Tibial artery (tissue), 4 donors: ENCODE measurements at regions not wholly inside any gene's neighbourhood (a gene's known extent, or its start where the extent isn't known, plus 50 kb on each side); places are given as distances from the start of the nearest gene placed in this dataset.
"Not testable (repeated sequence)": the region's sequence is repeated elsewhere in the genome, so short reads cannot be mapped to it uniquely, and the experiment has no call there.

Experiments used
- DNase-seq, 2 donors: peaks; one replicate each; pipeline ENCODE4 v3.0.0-alpha.2; 2019
- H3K27ac ChIP-seq, 2 donors: fragments of 200-600 bp; sonication (generic) in 1 of 2; 1 replicate in 1 of 2; 2 replicates in 1 of 2; pipeline ENCODE4 v1.5.1; 2018 to 2019; ENCODE audit warnings: mild to moderate bottlenecking in 1 of 2
- H3K27me3 ChIP-seq, 2 donors: fragments of 200-600 bp; sonication (generic) in 1 of 2; one replicate each; pipeline versions ENCODE4 v1.5.1 to v1.6.0; 2016 to 2019
- H3K36me3 ChIP-seq, 3 donors: fragments of 200-600 bp; sonication (generic) in 2 of 3; one replicate each; pipeline ENCODE4 v1.5.1; 2016 to 2019; ENCODE audit warnings: mild to moderate bottlenecking in 2 of 3
- H3K4me1 ChIP-seq, 4 donors: fragments of 200-600 bp; sonication (generic) in 2 of 4; 1 replicate in 3 of 4; 2 replicates in 1 of 4; pipeline ENCODE4 v1.5.1; 2016 to 2019
- H3K4me3 ChIP-seq, 2 donors: fragments of 200-600 bp; sonication (generic) in 1 of 2; 1 replicate in 1 of 2; 2 replicates in 1 of 2; pipeline ENCODE4 v1.5.1; 2018 to 2019; ENCODE audit warnings: mild to moderate bottlenecking in 2 of 2
- H3K9me3 ChIP-seq, 3 donors: fragments of 200-600 bp; sonication (generic) in 1 of 3; one replicate each; pipeline ENCODE4 v1.5.1; 2016 to 2019
- intact Hi-C: fragments of 100-400 bp; cut with DNase I; formaldehyde crosslinking; loops from one replicate; pipeline ENCODE4 v1.15.0; 2023; ENCODE audit warnings: low total_unique reads
- TF ChIP-seq, protein P1 (sequence below), 2 experiments: fragments of 200-600 bp in 1 of 2; fragments of 450-650 bp in 1 of 2; IDR thresholded peaks; one replicate each; pipeline ENCODE4 v1.5.1; 2017 to 2019; ENCODE audit warnings: antibody characterized with exemption in 2 of 2, mild to moderate bottlenecking in 1 of 2, moderate library complexity in 1 of 2

DNA sequence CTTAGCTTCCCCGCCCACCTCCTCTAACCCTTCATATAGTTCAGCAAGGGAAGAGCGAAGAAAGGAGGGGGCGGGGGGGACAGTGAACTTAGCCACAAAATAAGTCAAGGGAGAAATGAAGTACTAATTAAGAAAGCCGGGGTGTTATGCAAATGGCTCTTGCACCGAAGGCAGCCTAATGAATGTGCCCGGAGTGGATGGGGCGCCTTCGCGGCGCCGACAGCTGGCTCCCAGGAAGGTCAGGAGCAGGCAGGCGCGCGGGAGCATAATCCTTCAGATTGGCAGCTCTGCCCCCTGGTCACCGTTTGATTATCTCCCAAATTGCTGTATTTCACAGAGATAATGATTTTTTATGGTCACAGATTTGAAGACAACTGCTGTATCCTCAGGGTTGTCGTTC, 395.1 kb downstream of the TFAP2B start:
- DNase-seq = no peak
- Histone ChIP-seq H3K27me3 (no peaks in the 10 kb centered on the region), H3K4me3 (no peak overlapping the region), H3K36me3 (no peaks in the 10 kb centered on the region), H3K9me3 (no peaks in the 10 kb centered on the region), H3K4me1 (no peaks in the 10 kb centered on the region), H3K27ac (no peak overlapping the region)
- intact Hi-C loops = no loop called here
- TF ChIP-seq, protein P1, sequence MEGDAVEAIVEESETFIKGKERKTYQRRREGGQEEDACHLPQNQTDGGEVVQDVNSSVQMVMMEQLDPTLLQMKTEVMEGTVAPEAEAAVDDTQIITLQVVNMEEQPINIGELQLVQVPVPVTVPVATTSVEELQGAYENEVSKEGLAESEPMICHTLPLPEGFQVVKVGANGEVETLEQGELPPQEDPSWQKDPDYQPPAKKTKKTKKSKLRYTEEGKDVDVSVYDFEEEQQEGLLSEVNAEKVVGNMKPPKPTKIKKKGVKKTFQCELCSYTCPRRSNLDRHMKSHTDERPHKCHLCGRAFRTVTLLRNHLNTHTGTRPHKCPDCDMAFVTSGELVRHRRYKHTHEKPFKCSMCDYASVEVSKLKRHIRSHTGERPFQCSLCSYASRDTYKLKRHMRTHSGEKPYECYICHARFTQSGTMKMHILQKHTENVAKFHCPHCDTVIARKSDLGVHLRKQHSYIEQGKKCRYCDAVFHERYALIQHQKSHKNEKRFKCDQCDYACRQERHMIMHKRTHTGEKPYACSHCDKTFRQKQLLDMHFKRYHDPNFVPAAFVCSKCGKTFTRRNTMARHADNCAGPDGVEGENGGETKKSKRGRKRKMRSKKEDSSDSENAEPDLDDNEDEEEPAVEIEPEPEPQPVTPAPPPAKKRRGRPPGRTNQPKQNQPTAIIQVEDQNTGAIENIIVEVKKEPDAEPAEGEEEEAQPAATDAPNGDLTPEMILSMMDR (IDR thresholded peaks at IDR 0.05) = no peak

DNA sequence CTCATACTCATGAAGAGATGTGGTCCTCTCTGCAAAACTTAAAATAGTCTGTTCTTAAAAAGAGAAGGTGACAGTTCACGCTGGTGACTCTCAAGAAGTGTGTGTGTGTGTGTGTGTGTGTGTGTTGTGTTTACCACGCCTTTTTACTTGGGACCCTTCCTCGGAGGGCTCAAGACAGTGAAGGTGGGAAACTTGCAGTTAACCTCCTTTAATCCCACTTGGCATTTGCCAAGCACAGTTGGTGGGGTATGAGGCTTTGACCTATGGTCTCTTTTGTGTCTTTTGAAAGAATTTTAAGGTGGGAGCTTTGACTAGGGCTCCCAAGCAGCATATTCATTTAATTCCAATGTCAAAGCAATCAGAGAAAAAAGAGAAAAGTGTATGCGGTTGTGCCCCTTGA, 395.8 kb downstream of the TFAP2B start:
- intact Hi-C loops = no loop called here
- Histone ChIP-seq H3K27me3 (no peaks in the 10 kb centered on the region), H3K4me3 (no peak overlapping the region), H3K9me3 (no peaks in the 10 kb centered on the region), H3K27ac (no peak overlapping the region), H3K4me1 (no peaks in the 10 kb centered on the region), H3K36me3 (no peaks in the 10 kb centered on the region)
- TF ChIP-seq, protein P1 (IDR thresholded peaks at IDR 0.05) = no peak
- no peak for DNase-seq

DNA sequence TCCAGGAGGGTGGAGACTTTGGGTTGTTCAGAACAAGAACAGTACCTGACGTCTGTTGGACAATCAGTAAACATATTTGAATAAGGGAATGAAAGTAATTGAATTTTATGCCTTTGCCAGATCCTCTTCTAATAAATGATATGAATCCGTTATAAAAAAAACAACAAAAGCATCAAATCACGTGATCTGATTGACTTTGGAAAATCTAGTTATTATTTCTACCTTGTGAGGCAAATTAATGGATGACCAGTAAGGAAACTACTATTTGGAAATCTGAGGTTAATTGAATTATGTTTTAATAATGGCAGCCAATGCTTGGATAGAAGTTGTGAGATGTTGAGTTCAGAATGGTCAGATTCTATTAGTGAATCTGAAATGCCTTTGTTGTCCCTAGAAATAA, 399.5 kb downstream of the TFAP2B start:
- no peak overlapping the region for H3K4me3 ChIP-seq
- no peaks in the 10 kb centered on the region for H3K9me3 ChIP-seq
- TF ChIP-seq, protein P1 (IDR thresholded peaks at IDR 0.05) = no peak
- no peaks in the 10 kb centered on the region for H3K36me3 ChIP-seq
- no peaks in the 10 kb centered on the region for H3K27me3 ChIP-seq
- intact Hi-C loops = no loop called here
- DNase-seq = no peak
- no peaks in the 10 kb centered on the region for H3K4me1 ChIP-seq
- no peak overlapping the region for H3K27ac ChIP-seq

DNA sequence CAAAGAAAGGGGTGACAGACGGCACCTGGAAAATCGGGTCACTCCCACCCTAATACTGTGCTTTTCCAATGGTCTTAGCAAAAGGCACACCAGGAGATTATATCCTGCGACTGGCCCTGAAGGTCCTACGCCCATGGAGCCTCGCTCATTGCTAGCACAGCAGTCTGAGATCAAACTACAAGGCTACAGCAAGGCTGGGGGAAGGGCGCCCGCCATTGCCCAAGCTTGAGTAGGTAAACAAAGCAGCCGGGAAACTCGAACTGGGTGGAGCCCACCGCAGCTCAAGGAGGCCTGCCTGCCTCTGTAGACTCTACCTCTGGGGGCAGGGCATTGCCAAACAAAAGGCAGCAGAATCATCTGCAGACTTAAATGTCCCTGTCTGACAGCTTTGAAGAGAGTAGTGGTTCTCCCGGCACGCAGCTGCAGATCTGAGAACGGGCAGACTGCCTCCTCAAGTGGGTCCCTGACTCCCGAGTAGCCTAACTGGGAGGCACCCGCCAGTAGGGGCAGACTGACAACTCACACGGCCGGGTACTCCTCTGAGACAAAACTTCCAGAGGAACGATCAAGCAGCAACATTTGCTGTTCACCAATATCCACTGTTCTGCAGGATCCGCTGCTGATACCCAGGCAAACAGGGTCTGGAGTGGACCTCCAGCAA, 406.0 kb downstream of the TFAP2B start:
- H3K36me3 ChIP-seq, H3K27ac ChIP-seq, DNase-seq, H3K9me3 ChIP-seq, intact Hi-C loops, H3K4me1 ChIP-seq, H3K4me3 ChIP-seq, H3K27me3 ChIP-seq: not testable (repeated sequence)

DNA sequence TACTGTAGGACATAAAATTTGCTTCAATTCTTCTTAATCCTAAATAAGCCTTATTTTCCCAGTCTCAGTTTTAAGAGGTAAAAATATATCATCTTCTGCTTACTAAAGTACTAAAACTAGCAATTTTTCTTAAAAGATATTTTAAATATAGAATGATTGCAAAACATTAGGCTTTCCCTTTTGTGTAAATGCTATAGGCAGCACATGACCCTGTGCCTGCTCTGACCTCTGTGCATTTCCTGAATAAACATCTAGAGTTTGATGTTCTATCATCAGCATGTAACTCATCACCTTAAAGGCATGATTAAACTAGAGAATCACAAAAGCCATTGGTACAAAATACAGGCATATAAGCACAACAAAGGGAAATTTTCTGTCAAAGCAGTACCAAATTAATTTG, 422.7 kb downstream of the TFAP2B start:
- Histone ChIP-seq H3K9me3 (no peaks in the 10 kb centered on the region), H3K27me3 (no peaks in the 10 kb centered on the region), H3K27ac (no peak overlapping the region), H3K4me1 (no peaks in the 10 kb centered on the region), H3K4me3 (no peak overlapping the region), H3K36me3 (no peaks in the 10 kb centered on the region)
- no peak for DNase-seq
- intact Hi-C loops = no loop called here
- TF ChIP-seq, protein P1 (IDR thresholded peaks at IDR 0.05) = no peak

DNA sequence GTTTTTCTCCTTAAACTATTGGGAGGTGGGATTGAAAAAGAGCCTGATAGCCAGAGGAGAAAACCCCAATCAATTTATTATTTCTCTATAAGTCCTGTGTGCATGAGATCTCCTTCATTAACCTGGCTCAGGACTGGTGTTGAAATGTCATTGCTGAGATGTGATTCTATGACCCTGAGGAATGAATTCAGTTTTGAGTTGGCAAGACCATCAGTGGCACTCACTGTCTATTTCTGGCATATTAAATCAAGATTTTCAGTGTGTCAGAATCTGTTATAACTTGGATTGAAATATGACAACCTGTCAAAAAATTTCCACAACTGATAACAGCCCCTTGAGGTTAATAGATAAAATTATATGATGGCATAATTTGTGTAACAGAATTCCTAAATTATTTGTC, 431.1 kb downstream of the TFAP2B start:
- H3K36me3 ChIP-seq = no peaks in the 10 kb centered on the region
- intact Hi-C loops = no loop called here
- H3K27ac ChIP-seq = no peak overlapping the region
- TF ChIP-seq, protein P1 (IDR thresholded peaks at IDR 0.05) = no peak
- H3K4me3 ChIP-seq = no peak overlapping the region
- H3K4me1 ChIP-seq = no peaks in the 10 kb centered on the region
- H3K9me3 ChIP-seq = no peaks in the 10 kb centered on the region
- no peak for DNase-seq
- H3K27me3 ChIP-seq = no peaks in the 10 kb centered on the region
